Renal cortex interstitium (tissue), 11 donors: ENCODE measurements at regions not wholly inside any gene's neighbourhood (a gene's known extent, or its start where the extent isn't known, plus 50 kb on each side); places are given as distances from the start of the nearest gene placed in this dataset.
"Not testable (repeated sequence)": the region's sequence is repeated elsewhere in the genome, so short reads cannot be mapped to it uniquely, and the experiment has no call there.

Experiments used
- DNase-seq, 11 donors: peaks; one replicate each; pipeline ENCODE4 v3.0.0-alpha.2; 2013; ENCODE audit warnings: low read depth in 9 of 11, low spot score in 4 of 11; ENCODE audit errors: extremely low read depth in 1 of 11

- DNase-seq = no peak
Measured at GRCh38 chrX:97846718-97847237, 963.1 kb downstream of the RPA4 start.

DNA sequence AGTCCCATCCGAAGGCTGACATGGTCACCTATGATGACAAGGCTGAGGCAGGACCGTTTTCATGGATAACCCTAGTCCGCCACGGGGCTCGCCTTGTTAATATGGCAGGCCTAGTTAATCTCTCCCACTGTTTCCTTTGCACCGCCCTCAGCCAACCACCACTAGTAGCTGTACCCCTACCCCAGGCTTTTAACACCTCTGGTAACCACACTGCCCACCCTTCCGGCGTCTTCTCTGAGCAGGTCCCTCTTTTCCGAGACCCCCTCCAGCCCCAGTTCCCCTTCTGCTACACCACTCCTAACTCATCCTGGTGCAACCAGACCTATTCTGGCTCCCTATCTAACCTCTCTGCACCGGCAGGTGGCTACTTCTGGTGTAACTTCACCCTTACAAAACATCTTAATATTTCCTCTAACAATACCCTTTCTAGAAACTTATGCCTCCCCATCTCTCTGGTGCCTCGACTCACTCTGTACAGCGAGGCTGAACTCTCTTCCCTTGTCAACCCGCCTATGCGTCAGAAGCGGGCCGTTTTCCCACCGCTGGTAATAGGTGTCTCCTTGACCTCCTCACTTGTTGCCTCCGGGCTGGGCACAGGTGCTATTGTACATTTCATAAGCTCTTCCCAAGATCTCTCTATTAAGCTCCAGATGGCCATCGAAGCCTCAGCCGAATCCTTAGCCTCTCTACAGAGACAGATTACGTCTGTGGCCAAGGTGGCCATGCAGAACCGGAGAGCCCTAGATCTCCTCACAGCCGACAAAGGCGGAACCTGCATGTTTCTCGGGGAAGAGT is 964.4 kb downstream of the RPA4 start:
- no peak for DNase-seq

GRCh38 chrX:97849951-97850350 is 966.2 kb downstream of the RPA4 start:
- no peak for DNase-seq

DNA sequence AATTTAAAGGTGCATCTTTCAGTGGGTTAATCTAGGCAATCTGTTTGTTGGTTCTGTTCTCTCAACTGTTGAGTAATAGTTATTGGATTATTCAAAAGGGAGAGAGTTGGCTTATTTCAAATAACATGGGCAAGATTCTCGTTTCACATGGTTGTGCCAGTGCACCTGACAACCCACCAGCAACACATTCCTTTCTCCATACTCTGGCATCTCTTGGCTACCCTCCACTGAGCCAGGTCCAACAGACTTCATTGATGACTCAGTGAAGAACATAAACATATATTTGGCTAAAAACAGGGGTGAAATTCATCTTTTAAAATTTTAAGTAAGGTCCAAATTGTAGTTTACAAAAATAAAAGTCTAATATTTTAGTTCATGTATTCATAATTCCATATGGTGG is 967.2 kb downstream of the RPA4 start:
- DNase-seq = no peak

DNA sequence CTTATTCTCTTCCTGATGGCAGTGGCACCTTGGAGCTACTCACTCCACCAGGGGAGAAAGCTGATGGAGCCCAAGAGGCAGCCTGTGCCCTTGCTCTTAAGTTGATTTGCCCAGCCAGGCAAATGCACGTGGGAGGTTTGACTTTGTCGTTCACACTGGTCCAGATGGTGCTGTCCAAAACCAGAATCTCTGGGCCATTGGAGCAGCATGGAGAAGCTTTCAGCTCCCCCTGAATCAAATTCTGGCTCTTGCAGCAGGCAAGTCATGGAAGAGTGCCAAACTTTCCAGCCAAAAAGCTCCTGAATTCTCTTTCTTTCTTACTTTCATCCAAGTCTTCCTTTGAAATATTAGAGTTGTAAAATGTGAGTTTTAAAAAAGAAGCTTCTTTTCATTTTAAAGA is 970.4 kb downstream of the RPA4 start:
- peak in 1 of 11 donors; percentile 2 for DNase-seq

DNA sequence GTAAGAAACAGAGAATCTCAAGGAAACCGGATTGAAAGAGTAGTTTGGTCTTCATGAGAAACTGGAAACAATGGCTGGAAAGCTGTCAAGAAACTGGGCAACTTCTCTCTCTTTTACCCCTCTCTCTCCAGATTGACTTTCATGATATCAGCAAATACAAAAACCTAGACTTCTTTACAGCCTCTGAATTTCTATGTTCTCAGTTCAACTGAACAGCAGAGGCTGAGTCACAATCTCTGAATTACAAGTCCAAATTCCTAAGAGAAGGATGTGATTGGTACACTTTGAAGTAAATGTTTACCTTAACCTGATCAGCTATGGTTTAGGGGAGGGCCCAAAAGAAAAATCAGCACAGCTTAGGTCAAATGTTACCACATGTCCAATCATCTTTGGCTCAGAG is 974.9 kb downstream of the RPA4 start:
- no peak for DNase-seq

- DNase-seq = no peak
Measured at GRCh38 chrX:97860226-97860625, 976.5 kb downstream of the RPA4 start.

GRCh38 chrX:97863261-97863660 is 979.6 kb downstream of the RPA4 start:
- no peak for DNase-seq

GRCh38 chrX:97867266-97867665 is 983.6 kb downstream of the RPA4 start:
- no peak for DNase-seq

DNA sequence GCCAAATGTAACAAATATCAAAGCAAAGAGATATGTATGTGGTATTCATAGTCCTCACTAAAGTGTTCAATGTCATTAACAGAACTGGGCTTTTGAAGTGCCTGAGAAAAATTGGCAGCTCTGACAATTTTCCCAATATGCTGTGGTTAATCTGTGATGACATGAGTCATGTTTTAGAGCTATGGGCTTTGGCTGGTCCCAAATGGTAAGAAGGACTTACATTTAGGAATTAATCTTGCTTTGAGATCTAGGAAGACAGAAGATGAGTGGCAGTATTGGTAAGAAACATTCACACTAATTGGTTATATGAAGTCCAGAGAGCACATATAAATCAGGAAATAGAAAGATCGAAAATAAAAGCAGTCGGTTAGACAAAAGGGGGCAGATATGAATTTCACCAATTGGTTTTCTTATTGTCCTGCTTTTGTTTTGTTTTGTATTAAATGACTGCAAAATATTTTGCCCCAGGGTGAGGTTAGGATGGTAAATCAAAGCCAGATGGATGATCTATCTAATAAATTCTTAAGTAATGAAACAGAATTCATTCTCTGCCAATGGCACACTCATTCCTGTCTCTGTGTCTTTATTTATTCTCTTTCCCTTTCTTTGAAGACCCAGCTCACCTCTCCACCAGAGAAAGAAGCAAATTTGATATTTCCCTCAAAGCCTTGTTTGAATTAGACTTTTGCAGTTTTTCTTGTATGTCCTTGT is 993.1 kb downstream of the RPA4 start:
- DNase-seq = no peak

DNA sequence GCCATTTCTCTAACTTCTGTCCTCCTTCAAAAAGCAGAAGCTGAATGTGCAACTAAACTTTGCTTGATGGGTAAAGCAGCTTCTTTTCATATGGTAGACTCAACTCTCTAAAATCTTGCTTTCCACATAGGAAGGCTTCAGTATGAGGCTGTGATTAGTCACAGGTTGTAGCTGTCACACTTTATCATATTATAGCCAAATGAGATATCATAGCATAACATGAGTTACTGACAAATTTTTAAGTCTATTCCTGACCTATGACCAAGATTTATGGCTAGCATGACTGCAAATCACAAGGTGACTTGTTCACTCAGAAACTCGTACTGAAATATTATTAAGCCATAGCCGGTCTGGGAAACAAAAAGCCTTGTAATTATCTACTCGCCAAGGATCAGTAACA is 998.6 kb downstream of the RPA4 start:
- DNase-seq = no peak

DNA sequence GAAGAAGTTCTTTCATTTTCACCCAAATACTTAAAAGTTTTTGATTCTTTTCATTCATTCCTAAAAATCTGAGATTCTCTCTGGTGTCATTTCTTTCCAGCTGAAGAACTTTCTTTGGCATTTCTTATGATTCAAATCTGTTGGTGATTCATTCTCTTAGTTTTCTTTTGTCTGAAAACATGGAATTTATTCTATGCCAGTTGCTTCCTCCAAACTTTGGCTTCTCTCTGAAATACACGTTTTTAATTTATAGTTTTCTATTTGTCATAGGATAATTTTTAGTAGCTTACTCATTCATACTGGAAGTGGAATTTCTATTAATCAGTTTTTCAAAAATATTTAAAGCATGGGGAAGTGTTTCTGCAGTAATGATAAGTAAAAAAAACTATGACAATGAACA is 1012.0 kb downstream of the RPA4 start:
- no peak for DNase-seq

GRCh38 chrX:97897998-97898397 is 1014.3 kb downstream of the RPA4 start:
- DNase-seq = no peak

DNA sequence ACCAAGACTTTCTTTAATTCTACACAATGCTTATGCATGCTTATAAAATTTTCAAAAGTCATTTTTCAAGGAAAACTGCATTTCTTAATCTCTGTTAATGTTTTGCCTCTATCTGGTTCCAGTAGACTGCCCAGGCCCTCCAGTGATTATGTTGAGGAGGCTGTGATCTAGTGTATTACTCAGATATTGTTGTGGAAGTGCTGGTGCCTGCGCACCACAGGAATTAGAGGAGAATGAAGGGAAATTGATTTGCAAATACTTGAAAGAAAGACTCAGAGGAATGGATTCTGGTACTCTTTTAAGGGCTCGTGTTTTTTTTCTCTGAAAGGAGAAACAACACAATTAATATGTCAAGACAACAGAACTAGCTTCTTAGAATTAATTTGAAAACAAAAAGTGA is 1015.1 kb downstream of the RPA4 start:
- no peak for DNase-seq

GRCh38 chrX:97907791-97908190 is 1024.1 kb downstream of the RPA4 start:
- no peak for DNase-seq

DNA sequence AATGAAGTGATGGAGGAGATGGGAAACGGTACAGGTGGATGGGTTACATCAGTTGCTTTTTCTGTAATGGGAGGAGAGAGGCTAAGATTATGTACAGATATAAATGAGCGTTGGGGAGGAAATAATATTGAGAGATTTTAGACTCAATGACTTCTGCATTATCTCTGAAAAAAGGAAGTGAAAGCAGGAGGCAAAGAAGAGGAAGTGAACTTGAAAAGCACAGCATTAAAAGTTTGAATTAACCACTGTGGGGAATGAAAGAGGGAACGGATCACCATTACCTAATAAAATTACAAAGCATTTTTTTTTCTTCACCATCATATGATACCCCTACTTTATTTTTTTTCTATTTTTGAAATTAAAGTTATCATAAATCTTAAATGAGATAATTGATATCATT is 1025.5 kb downstream of the RPA4 start:
- no peak for DNase-seq

DNA sequence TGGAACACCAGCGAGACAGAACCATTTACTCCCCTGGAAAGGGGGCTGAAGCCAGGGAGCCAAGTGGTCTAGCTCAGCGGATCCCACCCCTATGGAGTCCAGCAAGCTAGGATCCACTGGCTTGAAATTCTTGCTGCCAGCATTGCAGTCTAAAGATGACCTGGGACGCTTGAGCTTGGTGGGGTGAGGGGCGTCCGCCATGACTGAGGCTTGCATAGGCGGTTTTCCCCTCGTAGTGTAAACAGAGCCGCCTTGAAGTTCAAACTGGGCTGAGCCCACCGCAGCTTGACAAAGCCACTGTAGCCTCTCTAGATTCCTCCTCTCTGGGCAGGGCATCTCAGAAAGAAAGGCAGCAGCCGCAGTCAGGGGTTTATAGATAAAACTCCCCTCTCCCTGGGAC is 1031.7 kb downstream of the RPA4 start:
- not testable (repeated sequence) for DNase-seq

DNA sequence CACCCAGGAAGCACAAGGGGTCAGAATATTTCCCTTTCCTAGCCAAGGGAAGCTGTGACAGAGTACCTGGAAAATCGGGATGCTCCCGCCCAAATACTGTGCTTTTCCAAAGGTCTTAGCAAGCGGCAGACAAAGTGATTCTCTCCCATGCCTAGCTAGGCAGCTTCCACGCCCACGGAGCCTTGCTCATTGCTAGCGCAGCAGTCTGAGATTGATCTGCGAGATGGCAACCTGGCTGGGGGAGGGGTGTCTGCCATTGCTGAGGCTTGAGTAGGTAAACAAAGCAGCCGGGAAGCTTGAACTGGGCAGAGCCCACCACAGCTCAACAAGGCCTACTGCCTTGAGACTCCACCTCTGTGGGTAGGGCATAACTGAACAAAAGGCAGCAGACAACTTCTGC is 1037.5 kb downstream of the RPA4 start:
- DNase-seq = not testable (repeated sequence)

- no peak for DNase-seq
Measured at GRCh38 chrX:97931586-97931985, 1047.9 kb downstream of the RPA4 start.

DNA sequence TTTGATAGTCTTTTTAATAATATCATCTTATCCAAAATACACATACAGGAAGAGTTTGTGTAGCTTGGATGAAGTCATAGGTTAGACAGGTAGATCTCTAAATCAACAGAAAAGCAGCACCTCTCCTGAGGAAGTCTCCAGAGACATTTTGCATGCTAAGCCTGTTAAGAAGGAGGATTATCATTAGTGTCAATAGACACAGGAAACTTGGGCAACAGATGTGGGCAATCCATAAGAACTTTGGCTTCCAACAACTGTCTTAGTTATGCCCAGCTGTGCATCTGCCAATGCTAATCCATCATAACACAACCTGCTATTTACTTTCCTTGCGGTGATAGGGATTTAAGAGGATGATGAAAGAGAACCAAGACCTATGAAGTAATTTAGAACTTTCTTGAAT is 1052.6 kb downstream of the RPA4 start:
- no peak for DNase-seq

DNA sequence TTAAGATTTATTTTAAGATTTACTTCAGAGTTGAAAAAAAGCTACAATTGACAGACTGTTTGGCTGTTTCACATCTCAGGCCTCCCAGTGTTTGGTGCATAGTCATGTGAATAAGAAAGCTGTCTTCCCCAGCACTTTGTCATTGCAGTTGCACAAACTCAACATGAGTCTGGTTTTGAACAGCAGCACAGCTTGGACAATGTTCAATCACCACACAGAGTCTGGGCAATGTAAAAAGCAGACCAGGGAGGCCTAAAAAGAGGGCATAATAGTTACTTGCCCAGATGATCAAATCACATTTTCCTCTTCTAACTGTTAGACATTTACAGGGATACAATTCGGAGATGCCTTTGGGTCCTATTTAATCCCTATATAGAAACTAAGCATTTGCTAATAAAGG is 1055.0 kb downstream of the RPA4 start:
- no peak for DNase-seq
